HG02798 (cell line): ENCODE measurements at regions not wholly inside any gene's neighbourhood (a gene's known extent, or its start where the extent isn't known, plus 50 kb on each side); places are given as distances from the start of the nearest gene placed in this dataset.

ENCODE experiments used
- ATAC-seq: cut with Tn5 transposase; IDR thresholded peaks from one replicate; pipeline ENCODE4 v1.9.1; 2021; ENCODE audit warnings: mild to moderate bottlenecking; ENCODE audit not compliant: unreplicated experiment, poor library complexity

DNA sequence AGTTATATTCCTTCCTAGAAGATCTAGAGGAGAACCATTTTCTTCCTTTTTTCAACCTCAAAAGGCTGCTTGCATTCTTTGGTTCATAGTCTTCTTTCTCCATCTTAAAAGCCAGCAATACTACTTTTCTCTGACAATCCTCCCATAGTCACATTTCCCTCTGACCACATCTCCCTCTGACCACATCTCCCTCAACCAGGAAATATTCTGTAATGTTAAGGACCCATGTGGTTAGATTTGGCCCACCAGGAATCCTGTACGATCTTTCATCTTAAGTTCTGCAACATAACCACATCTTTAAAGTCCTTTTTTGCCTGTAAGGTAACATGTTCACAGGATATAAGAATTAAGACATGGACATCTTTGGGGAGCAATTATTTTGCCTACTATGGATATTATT lies 179.4 kb upstream of the SPEF2 start:
- no peak for ATAC-seq

DNA sequence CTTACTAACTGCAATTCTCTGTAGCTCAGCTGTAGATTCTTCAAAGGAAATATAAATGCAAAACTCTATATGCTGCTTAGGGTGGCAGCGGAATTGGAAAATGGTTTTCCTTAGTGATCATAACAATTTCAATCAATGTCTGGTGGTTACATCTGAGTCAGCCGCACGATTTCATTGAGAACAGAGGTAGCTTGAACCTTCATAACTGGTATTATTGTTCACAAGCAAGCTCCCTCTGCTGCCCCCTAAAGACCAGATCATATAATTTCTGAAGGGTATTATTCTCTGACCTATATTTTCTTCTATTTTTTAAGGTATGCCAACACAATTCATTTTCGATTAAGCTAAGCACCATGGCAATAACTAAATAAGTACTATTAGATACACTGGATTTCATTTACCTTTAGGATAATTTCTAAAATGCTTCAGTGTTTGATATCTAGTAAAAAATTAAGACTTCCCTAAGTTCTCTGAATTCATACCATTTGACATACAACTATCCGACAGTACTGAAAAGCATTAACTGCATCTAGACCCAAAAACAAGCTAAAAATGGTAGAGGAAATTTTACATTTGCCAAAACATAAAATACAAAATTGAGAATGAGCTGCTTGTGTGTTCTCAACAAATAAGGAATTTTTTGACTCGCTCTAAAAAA lies 181.1 kb upstream of the SPEF2 start:
- ATAC-seq = no peak

DNA sequence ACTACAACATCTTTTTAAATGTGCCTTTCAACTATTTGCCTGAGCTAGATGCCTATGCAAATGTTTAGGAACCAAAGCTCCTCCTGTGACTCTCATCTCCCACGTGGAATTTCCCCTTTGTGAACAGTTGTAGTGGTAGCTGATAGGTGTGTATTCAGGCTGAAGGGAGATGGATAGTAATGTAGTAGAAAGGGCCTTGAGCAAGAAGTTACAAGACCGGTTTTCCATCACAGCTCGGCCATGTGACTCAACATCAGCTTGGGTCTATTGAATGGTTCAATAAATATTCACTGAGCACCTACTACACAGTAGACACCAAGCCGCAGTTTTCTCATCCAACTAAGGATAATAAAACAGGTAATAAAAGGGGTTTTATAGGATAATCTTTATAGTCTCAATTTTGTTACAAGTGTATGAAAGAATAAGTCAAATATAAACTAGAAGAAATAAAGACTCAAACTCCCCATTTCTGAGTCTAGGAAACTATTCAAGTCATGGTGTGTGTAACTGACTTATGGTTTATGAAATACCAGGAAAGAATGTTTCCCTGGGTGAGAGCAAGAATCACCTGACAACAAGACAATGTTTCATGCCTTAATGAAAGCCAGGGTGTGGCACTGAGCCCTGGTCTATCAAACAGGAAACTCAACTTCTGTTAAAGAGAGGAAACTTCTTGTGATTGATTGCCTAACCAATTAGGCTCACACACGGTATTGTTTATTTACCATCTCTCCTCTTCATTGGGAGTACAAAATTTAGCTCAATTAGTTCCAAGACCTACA lies 187.1 kb upstream of the SPEF2 start:
- no peak for ATAC-seq

DNA sequence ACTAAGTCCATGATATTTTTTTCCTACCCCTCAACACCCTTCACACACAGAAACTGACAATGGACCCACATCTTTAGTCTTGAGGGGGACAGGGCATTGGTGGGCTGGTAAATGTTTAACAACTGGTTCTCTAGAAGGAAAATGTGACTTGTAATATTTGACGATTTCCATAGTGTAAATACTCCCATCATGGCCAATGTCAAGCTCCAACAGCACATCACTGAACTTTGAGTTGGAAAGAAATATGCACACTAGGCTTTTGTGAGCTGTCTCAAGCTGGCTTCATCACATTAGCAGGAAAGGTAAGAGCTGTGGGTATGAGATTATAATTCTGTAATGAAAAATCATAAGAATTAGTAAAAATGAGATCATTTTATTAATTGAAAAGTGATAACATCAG lies 189.9 kb upstream of the PRLR start:
- ATAC-seq = no peak

DNA sequence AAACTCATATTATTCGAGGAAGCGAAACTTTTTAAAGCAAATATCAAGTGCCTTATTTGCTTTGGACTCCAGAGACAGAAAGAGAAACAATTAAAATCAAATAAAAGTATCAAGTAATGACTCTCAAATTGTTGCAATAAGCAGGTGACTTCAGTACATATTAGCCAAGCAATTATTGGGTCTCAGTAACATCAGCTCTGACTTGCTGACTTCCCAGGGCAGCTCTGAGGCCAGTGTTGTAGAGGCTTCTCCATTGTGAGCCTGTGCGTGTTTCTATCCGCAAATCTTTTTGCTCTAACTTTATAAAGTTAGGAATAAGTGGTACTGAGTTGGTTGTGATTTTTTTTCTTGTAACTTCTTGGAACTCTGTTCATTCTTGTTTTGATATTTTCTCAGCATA lies 186.8 kb upstream of the PRLR start:
- ATAC-seq = no peak

DNA sequence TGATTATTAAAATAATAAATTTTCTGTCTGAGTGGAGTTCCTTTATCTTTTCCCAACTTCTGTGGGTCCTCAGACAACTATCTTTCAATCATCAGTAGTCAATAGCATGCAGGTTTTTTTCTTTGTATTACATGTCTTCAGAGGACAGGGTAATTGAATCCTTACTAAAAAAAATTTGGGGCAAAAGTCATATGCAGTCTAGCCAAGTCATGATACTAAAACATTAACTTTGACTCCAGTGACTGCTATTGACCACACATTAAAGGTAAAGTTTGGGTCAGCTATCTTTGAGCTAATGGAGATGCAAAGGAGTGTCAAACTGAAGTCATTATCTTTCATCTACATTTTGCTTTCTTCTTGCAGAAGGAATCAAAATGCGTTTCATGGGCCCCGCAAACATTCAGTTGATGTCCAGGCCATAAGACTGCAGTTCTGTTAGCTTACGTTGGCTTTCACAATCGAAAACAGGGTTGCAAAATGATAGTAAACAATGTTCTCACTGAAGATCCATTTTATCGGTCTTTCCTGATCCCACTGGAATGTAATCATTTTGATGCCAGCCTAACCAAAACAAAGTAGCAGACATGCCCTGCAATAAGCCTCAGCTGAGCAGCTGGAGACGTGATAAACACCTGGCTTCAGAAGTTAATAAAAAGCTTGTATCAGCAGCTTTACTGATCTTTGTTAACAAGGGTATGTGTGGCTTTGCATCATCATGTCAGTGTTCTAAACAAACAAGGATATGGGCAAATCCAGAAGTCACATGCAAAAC lies 186.1 kb upstream of the PRLR start:
- no peak for ATAC-seq

GRCh38 chr5:35415309-35415708 lies 185.0 kb upstream of the PRLR start:
- ATAC-seq = no peak

- no peak for ATAC-seq
Measured at GRCh38 chr5:35409361-35409760, 179.1 kb upstream of the PRLR start.

- ATAC-seq = no peak
Measured at GRCh38 chr5:35408146-35408545, 177.9 kb upstream of the PRLR start.

- no peak for ATAC-seq
Measured at GRCh38 chr5:35407697-35408096, 177.4 kb upstream of the PRLR start.

- no peak for ATAC-seq
Measured at GRCh38 chr5:35405938-35406337, 175.7 kb upstream of the PRLR start.

GRCh38 chr5:35404701-35405100 lies 174.4 kb upstream of the PRLR start:
- ATAC-seq = no peak

DNA sequence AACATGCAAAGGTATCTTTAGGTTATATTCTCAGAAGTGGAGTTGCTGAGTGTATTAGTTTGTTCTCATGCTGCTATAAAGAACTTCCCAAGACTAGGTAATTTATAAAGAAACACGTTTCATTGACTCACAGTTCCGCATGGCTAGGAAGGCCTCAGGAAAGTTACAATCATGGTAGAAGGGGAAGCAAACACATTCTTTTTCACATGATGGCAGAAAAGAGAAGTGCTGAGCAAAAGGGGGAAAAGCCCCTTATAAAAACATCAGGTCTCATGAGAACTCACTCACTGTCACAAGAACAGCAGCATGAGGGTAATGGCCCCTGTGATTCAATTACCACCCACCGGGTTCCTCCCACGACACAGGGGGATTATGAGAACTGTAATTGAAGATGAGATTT lies 163.6 kb upstream of the PRLR start:
- ATAC-seq = no peak

DNA sequence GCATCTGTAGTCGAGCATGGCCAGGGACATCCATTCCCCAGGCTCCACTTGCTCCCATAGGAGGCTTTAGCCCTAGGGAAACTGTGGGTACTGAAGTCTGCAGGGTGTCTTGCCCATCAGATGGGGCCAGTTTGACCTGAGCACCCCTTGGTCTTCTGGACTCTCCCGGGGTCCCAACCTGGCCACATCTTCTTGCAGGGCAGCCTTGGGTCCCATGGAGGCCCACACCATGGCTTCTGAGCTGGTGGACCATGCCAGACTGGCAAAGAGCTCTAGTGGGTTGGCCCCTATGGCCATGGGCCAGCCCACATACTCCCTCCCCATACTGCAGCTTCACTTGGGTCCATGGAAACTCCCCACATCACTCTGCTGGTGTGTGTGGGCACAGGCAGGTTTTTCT lies 154.4 kb upstream of the PRLR start:
- no peak for ATAC-seq

- ATAC-seq = no peak
Measured at GRCh38 chr5:35383041-35383440, 152.8 kb upstream of the PRLR start.

GRCh38 chr5:35377653-35378052 lies 147.4 kb upstream of the PRLR start:
- no peak for ATAC-seq

GRCh38 chr5:35374584-35374983 lies 144.3 kb upstream of the PRLR start:
- ATAC-seq = no peak

GRCh38 chr5:35373249-35373648 lies 143.0 kb upstream of the PRLR start:
- no peak for ATAC-seq

DNA sequence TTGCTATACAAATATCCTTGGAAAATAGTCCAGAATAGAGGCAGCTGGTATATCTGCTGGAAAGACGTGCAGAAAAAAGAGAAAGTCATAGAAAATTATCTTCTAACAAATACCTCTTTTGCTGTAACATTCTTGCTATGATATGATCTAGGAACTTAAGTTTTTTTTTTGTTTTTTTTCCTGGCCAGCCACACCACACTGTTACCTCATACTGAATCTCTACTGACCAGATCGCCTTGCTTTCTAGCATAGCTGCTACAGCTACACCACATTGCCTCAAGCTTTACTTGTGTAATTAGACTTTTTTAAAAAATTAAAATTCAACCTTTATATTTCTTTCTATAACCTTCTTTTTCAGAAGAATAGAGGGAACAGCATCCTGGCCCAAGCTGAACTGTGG lies 142.2 kb upstream of the PRLR start:
- no peak for ATAC-seq

DNA sequence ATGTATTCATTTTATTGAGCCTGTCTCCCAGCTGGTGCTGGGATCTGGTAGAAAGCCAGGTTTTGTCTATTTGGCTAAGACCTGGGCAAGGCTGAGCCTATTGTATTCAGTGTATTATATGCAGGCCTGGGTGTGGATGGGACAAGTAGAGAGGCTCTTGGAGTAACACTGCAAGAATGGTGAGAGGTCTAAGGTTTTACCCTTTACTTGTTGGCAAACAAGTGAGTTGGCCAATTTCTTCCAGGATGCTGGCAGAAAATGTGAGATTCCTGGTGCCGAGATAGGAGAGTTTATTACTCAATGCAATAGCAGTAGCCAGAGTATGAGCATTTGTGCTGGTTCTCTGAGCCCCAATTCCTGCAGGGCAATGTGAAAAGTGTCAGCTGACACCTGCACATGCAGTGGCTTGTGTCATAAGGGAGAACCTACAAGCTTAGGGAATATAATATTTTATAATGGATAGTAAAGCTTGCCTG lies 141.7 kb upstream of the PRLR start:
- ATAC-seq = no peak

GRCh38 chr5:35370871-35371270 lies 140.6 kb upstream of the PRLR start:
- ATAC-seq = no peak
